Prostate gland (tissue), 2 donors: ENCODE measurements at regions not wholly inside any gene's neighbourhood (a gene's known extent, or its start where the extent isn't known, plus 50 kb on each side); places are given as distances from the start of the nearest gene placed in this dataset.

ENCODE experiments used
- CTCF ChIP-seq, 4 experiments: fragments of 200-600 bp in 2 of 4; fragments of 450-650 bp in 2 of 4; sonication (generic) in 2 of 4; IDR thresholded peaks; 1 replicate in 3 of 4; 2 replicates in 1 of 4; pipeline ENCODE4 v1.5.1; 2016 to 2019; ENCODE audit warnings: antibody characterized with exemption in 4 of 4, mild to moderate bottlenecking in 2 of 4, moderate library complexity in 2 of 4
- POLR2A ChIP-seq: fragments of 450-650 bp; IDR thresholded peaks from one replicate; pipeline ENCODE4 v1.6.1; 2016; ENCODE audit warnings: antibody characterized with exemption, mild to moderate bottlenecking
- POLR2AphosphoS5 ChIP-seq: sonication (generic); formaldehyde crosslinking; IDR thresholded peaks from one replicate; pipeline ENCODE4 v1.6.1; 2017; ENCODE audit warnings: antibody characterized with exemption

- TF ChIP-seq CTCF (IDR thresholded peaks at IDR 0.05), result no peak
- no peak for TF ChIP-seq POLR2A
- no peak for TF ChIP-seq POLR2AphosphoS5
Observed at GRCh38 chr4:59647500-59647899, 1552.6 kb upstream of the ADGRL3 start.
